ENCODE measurements at regions not wholly inside any gene's neighbourhood (a gene's known extent, or its start where the extent isn't known, plus 50 kb on each side); places are given as distances from the start of the nearest gene placed in this dataset.
A peak's percentile ranks its signal among the peaks of the same experiment; 100 is the strongest.

- TF ChIP-seq, protein P1, sequence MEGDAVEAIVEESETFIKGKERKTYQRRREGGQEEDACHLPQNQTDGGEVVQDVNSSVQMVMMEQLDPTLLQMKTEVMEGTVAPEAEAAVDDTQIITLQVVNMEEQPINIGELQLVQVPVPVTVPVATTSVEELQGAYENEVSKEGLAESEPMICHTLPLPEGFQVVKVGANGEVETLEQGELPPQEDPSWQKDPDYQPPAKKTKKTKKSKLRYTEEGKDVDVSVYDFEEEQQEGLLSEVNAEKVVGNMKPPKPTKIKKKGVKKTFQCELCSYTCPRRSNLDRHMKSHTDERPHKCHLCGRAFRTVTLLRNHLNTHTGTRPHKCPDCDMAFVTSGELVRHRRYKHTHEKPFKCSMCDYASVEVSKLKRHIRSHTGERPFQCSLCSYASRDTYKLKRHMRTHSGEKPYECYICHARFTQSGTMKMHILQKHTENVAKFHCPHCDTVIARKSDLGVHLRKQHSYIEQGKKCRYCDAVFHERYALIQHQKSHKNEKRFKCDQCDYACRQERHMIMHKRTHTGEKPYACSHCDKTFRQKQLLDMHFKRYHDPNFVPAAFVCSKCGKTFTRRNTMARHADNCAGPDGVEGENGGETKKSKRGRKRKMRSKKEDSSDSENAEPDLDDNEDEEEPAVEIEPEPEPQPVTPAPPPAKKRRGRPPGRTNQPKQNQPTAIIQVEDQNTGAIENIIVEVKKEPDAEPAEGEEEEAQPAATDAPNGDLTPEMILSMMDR (IDR thresholded peaks at IDR 0.05): no peak
- Histone ChIP-seq H3K36me3 (no peaks in the 10 kb centered on the region), H3K27ac (no peak overlapping the region), H3K9me3 (no peaks in the 10 kb centered on the region), H3K4me1 (no peaks in the 10 kb centered on the region), H3K4me3 (no peak overlapping the region), H3K27me3 (no peaks in the 10 kb centered on the region)
- ATAC-seq: no peak
- intact Hi-C loops (cut with DNase I): no loop called here
- FAIRE-seq: no peak
- DNase-seq: peak in 1 of 6 donors; percentile 31
- WGBS, 2 donors: 64 to 67% methylated on average over 5 of the region's 5 CpGs
These were observed 632.1 kb upstream of the ID4 start for GRCh38 chr6:19205076-19205475.

- no peaks in the 10 kb centered on the region for H3K4me1 ChIP-seq
- no peak overlapping the region for H3K4me3 ChIP-seq
- no peaks in the 10 kb centered on the region for H3K36me3 ChIP-seq
- no peak overlapping the region for H3K27ac ChIP-seq
- intact Hi-C loops (cut with DNase I): no loop called here
- H3K27me3 ChIP-seq: no peaks in the 10 kb centered on the region
- DNase-seq: no peak
- no peak for FAIRE-seq
- no peaks in the 10 kb centered on the region for H3K9me3 ChIP-seq
- WGBS, 2 donors: 59 to 71% methylated on average over 2 of the region's 2 CpGs
- TF ChIP-seq, protein P1 (IDR thresholded peaks at IDR 0.05): no peak
- no peak for ATAC-seq
These were observed 628.0 kb upstream of the ID4 start for GRCh38 chr6:19209202-19209601.

- H3K27ac ChIP-seq: no peak overlapping the region
- intact Hi-C loops (cut with DNase I): no loop called here
- ATAC-seq: no peak
- WGBS, 2 donors: 73 to 83% methylated on average over 14 of the region's 14 CpGs
- peak in 3 of 6 donors; percentile 26 to 55 (median 33) for DNase-seq
- TF ChIP-seq, protein P1 (IDR thresholded peaks at IDR 0.05): peak in 2 of 4 donors; percentile 6 to 23
- FAIRE-seq: no peak
- no peaks in the 10 kb centered on the region for H3K27me3 ChIP-seq
- no peaks in the 10 kb centered on the region for H3K9me3 ChIP-seq
- H3K36me3 ChIP-seq: no peaks in the 10 kb centered on the region
- no peak overlapping the region for H3K4me3 ChIP-seq
- no peaks in the 10 kb centered on the region for H3K4me1 ChIP-seq
These were observed 626.1 kb upstream of the ID4 start for GRCh38 chr6:19210849-19211590.

GRCh38 chr6:19214231-19214630 is 622.9 kb upstream of the ID4 start:
- Histone ChIP-seq H3K4me1 (no peaks in the 10 kb centered on the region), H3K27ac (no peak overlapping the region), H3K4me3 (no peak overlapping the region), H3K27me3 (no peaks in the 10 kb centered on the region), H3K36me3 (no peaks in the 10 kb centered on the region), H3K9me3 (no peaks in the 10 kb centered on the region)
- TF ChIP-seq, protein P1 (IDR thresholded peaks at IDR 0.05): no peak
- intact Hi-C loops (cut with DNase I): no loop called here
- DNase-seq: no peak
- FAIRE-seq: no peak
- WGBS, 2 donors: 71 to 77% methylated on average over 2 of the region's 2 CpGs
- no peak for ATAC-seq

- no peaks in the 10 kb centered on the region for H3K4me1 ChIP-seq
- no peaks in the 10 kb centered on the region for H3K9me3 ChIP-seq
- no peaks in the 10 kb centered on the region for H3K36me3 ChIP-seq
- no peak overlapping the region for H3K27ac ChIP-seq
- DNase-seq (no peak), FAIRE-seq (no peak), ATAC-seq (no peak)
- intact Hi-C loops (cut with DNase I): no loop called here
- WGBS, 2 donors: 5 to 9% methylated on average over 1 of the region's 1 CpG
- H3K4me3 ChIP-seq: no peak overlapping the region
- TF ChIP-seq, protein P1 (IDR thresholded peaks at IDR 0.05): no peak
- no peaks in the 10 kb centered on the region for H3K27me3 ChIP-seq
These were observed 617.2 kb upstream of the ID4 start for GRCh38 chr6:19219931-19220330.
